Mesodermal cell (in vitro differentiated cells): ENCODE measurements at regions not wholly inside any gene's neighbourhood (a gene's known extent, or its start where the extent isn't known, plus 50 kb on each side); places are given as distances from the start of the nearest gene placed in this dataset.
"Not testable (repeated sequence)": the region's sequence is repeated elsewhere in the genome, so short reads cannot be mapped to it uniquely, and the experiment has no call there.

Experiments
- H3K27ac ChIP-seq: 2 replicates; pipeline ENCODE4 v1.7.0; 2013; ENCODE audit warnings: mild to moderate bottlenecking, low read depth, low read length, moderate library complexity; ENCODE audit not compliant: severe bottlenecking
- H3K36me3 ChIP-seq: 2 replicates; pipeline ENCODE4 v1.7.1; 2013; ENCODE audit warnings: mild to moderate bottlenecking, low read length, moderate library complexity; ENCODE audit not compliant: control insufficient read depth, insufficient read depth
- H3K4me1 ChIP-seq: one replicate; pipeline ENCODE4 v1.7.1; 2013; ENCODE audit warnings: mild to moderate bottlenecking, low read length; ENCODE audit not compliant: insufficient read depth, control insufficient read depth, poor library complexity, severe bottlenecking
- H3K4me3 ChIP-seq: 2 replicates; pipeline ENCODE4 v1.7.0; 2013; ENCODE audit warnings: low read length, control low read depth, mild to moderate bottlenecking; ENCODE audit not compliant: insufficient read depth, poor library complexity, severe bottlenecking; ENCODE audit errors: extremely low read depth
- H3K9me3 ChIP-seq: 2 replicates; pipeline ENCODE4 v1.7.1; 2013; ENCODE audit warnings: mild to moderate bottlenecking, low read length, moderate library complexity; ENCODE audit not compliant: control insufficient read depth
- whole genome bisulfite sequencing, 2 experiments: methylation state at CpG; one replicate each; pipeline ENCODE4 v1.1.5; 2013; ENCODE audit warnings: missing lambda C conversion rate in 2 of 2; ENCODE audit not compliant: insufficient coverage in 2 of 2; 5-methylcytosine and 5-hydroxymethylcytosine counted together

GRCh38 chrX:4004822-4005221 lies 291.4 kb upstream of the PRKX start:
- Histone ChIP-seq H3K36me3 (no peaks in the 10 kb centered on the region), H3K4me3 (no peak overlapping the region), H3K27ac (no peak overlapping the region), H3K4me1 (no peaks in the 10 kb centered on the region), H3K9me3 (no peaks in the 10 kb centered on the region)

GRCh38 chrX:3994315-3994714 lies 280.9 kb upstream of the PRKX start:
- no CpG with 5 or more reads among the region's 1 CpG for WGBS, 2 experiments

GRCh38 chrX:3990569-3990968 lies 277.1 kb upstream of the PRKX start:
- H3K4me1 ChIP-seq, result no peaks in the 10 kb centered on the region
- no CpG with 5 or more reads among the region's 1 CpG for WGBS, 2 experiments
- no peak overlapping the region for H3K4me3 ChIP-seq
- no peaks in the 10 kb centered on the region for H3K36me3 ChIP-seq
- H3K9me3 ChIP-seq, result no peaks in the 10 kb centered on the region
- H3K27ac ChIP-seq, result no peak overlapping the region

More at GRCh38 chrX:3994315-3994714, 280.9 kb upstream of the PRKX start:
- H3K4me3 ChIP-seq, result no peak overlapping the region
- H3K27ac ChIP-seq, result no peak overlapping the region
- peaks cover 4% of the 10 kb centered on the region for H3K9me3 ChIP-seq
- H3K4me1 ChIP-seq, result no peaks in the 10 kb centered on the region
- no peaks in the 10 kb centered on the region for H3K36me3 ChIP-seq

GRCh38 chrX:3972104-3972858 lies 258.8 kb upstream of the PRKX start:
- H3K4me1 ChIP-seq, H3K9me3 ChIP-seq, H3K36me3 ChIP-seq, H3K4me3 ChIP-seq, H3K27ac ChIP-seq: not testable (repeated sequence)
- 90% methylated on average over 2 of the region's 8 CpGs; no CpG with 5 or more reads in 1 of the 2 experiments for WGBS, 2 experiments

GRCh38 chrX:3968749-3969148 lies 255.3 kb upstream of the PRKX start:
- no CpG with 5 or more reads among the region's 4 CpGs for WGBS, 2 experiments
- no peak overlapping the region for H3K4me3 ChIP-seq
- no peaks in the 10 kb centered on the region for H3K9me3 ChIP-seq
- no peaks in the 10 kb centered on the region for H3K4me1 ChIP-seq
- no peak overlapping the region for H3K27ac ChIP-seq
- H3K36me3 ChIP-seq, result no peaks in the 10 kb centered on the region

- no peaks in the 10 kb centered on the region for H3K9me3 ChIP-seq
- WGBS, 2 experiments, result 13 to 43% methylated on average over 1 of the region's 6 CpGs
- no peaks in the 10 kb centered on the region for H3K4me1 ChIP-seq
- H3K27ac ChIP-seq, result no peak overlapping the region
- H3K4me3 ChIP-seq, result no peak overlapping the region
- no peaks in the 10 kb centered on the region for H3K36me3 ChIP-seq
Observed at GRCh38 chrX:3963980-3964379, 250.5 kb upstream of the PRKX start.

GRCh38 chrX:3962511-3963311 lies 249.3 kb upstream of the PRKX start:
- no peak overlapping the region for H3K4me3 ChIP-seq
- H3K4me1 ChIP-seq, result no peaks in the 10 kb centered on the region
- no peak overlapping the region for H3K27ac ChIP-seq
- H3K9me3 ChIP-seq, result no peaks in the 10 kb centered on the region
- WGBS, 2 experiments, result 31% methylated on average over 4 of the region's 13 CpGs; no CpG with 5 or more reads in 1 of the 2 experiments
- no peaks in the 10 kb centered on the region for H3K36me3 ChIP-seq

GRCh38 chrX:3960952-3961351 lies 247.5 kb upstream of the PRKX start:
- Histone ChIP-seq H3K9me3 (no peaks in the 10 kb centered on the region), H3K27ac (no peak overlapping the region), H3K4me3 (no peak overlapping the region), H3K36me3 (no peaks in the 10 kb centered on the region), H3K4me1 (no peaks in the 10 kb centered on the region)

- no CpG with 5 or more reads among the region's 2 CpGs for WGBS, 2 experiments
- H3K36me3 ChIP-seq, result no peaks in the 10 kb centered on the region
- H3K27ac ChIP-seq, result no peak overlapping the region
- no peaks in the 10 kb centered on the region for H3K4me1 ChIP-seq
- no peak overlapping the region for H3K4me3 ChIP-seq
- H3K9me3 ChIP-seq, result no peaks in the 10 kb centered on the region
Observed at GRCh38 chrX:3951859-3952258, 238.4 kb upstream of the PRKX start.

GRCh38 chrX:3950373-3950772 lies 236.9 kb upstream of the PRKX start:
- H3K36me3 ChIP-seq, result no peaks in the 10 kb centered on the region
- no CpG with 5 or more reads among the region's 3 CpGs for WGBS, 2 experiments
- no peak overlapping the region for H3K27ac ChIP-seq
- no peak overlapping the region for H3K4me3 ChIP-seq
- no peaks in the 10 kb centered on the region for H3K9me3 ChIP-seq
- H3K4me1 ChIP-seq, result no peaks in the 10 kb centered on the region

GRCh38 chrX:3943965-3944364 lies 230.5 kb upstream of the PRKX start:
- Histone ChIP-seq H3K4me3 (no peak overlapping the region), H3K36me3 (no peaks in the 10 kb centered on the region), H3K9me3 (no peaks in the 10 kb centered on the region), H3K27ac (no peak overlapping the region), H3K4me1 (no peaks in the 10 kb centered on the region)
- WGBS, 2 experiments, result 100% methylated on average over 1 of the region's 3 CpGs; no CpG with 5 or more reads in 1 of the 2 experiments
